GM12865 (cell line): ENCODE measurements at regions not wholly inside any gene's neighbourhood (a gene's known extent, or its start where the extent isn't known, plus 50 kb on each side); places are given as distances from the start of the nearest gene placed in this dataset.
"Not testable (repeated sequence)": the region's sequence is repeated elsewhere in the genome, so short reads cannot be mapped to it uniquely, and the experiment has no call there.

Experiments
- DNase-seq: peaks from one replicate; pipeline ENCODE4 v3.0.0; 2010; ENCODE audit warnings: low read depth
- H3K4me3 ChIP-seq: 2 replicates; pipeline ENCODE4 v1.5.1; 2011; ENCODE audit warnings: mild to moderate bottlenecking, low read depth, low read length, control low read depth
- CTCF ChIP-seq: IDR thresholded peaks from 2 replicates; pipeline ENCODE4 v1.5.1; 2011; ENCODE audit warnings: low read length, control low read depth, low read depth, inconsistent platforms; ENCODE audit not compliant: insufficient read depth; ENCODE audit errors: missing control alignments

- no peak for DNase-seq
- no peak for TF ChIP-seq CTCF
- no peak overlapping the region for H3K4me3 ChIP-seq
Measured at GRCh38 chr1:65539266-65540131, 119.0 kb downstream of the LEPR start.

- TF ChIP-seq CTCF: no peak
- no peak for DNase-seq
- H3K4me3 ChIP-seq: no peak overlapping the region
Measured at GRCh38 chr1:65541161-65541560, 120.7 kb downstream of the LEPR start.

GRCh38 chr1:65541865-65542264, 121.4 kb downstream of the LEPR start:
- no peak for TF ChIP-seq CTCF
- H3K4me3 ChIP-seq: no peak overlapping the region
- no peak for DNase-seq

GRCh38 chr1:65542592-65542991, 122.1 kb downstream of the LEPR start:
- DNase-seq, H3K4me3 ChIP-seq: not testable (repeated sequence)

GRCh38 chr1:65550306-65551010, 130.0 kb downstream of the LEPR start:
- H3K4me3 ChIP-seq, DNase-seq: not testable (repeated sequence)

- not testable (repeated sequence) for DNase-seq, H3K4me3 ChIP-seq
Measured at GRCh38 chr1:65552484-65552883, 132.0 kb downstream of the LEPR start.

GRCh38 chr1:65554086-65554764, 133.8 kb downstream of the LEPR start:
- not testable (repeated sequence) for H3K4me3 ChIP-seq

GRCh38 chr1:65554829-65555228, 134.4 kb downstream of the LEPR start:
- no peak for TF ChIP-seq CTCF
- no peak for DNase-seq
- H3K4me3 ChIP-seq: no peak overlapping the region

More at GRCh38 chr1:65554086-65554764, 133.8 kb downstream of the LEPR start:
- DNase-seq: not testable (repeated sequence)
